Endodermal cell (in vitro differentiated cells): ENCODE measurements at regions not wholly inside any gene's neighbourhood (a gene's known extent, or its start where the extent isn't known, plus 50 kb on each side); places are given as distances from the start of the nearest gene placed in this dataset.

Experiments
- DNase-seq: peaks from one replicate; pipeline ENCODE4 v3.0.0-alpha.2; 2017
- H3K27ac ChIP-seq: 2 replicates; pipeline ENCODE4 v1.5.1; 2013; ENCODE audit warnings: mild to moderate bottlenecking, low read depth, low read length, moderate library complexity
- H3K27me3 ChIP-seq: 2 replicates; pipeline ENCODE4 v1.6.1; 2013; ENCODE audit warnings: mild to moderate bottlenecking, low read length, moderate library complexity; ENCODE audit not compliant: insufficient read depth, control insufficient read depth, poor library complexity, severe bottlenecking
- H3K36me3 ChIP-seq: 2 replicates; pipeline ENCODE4 v1.7.0; 2013; ENCODE audit warnings: mild to moderate bottlenecking, low read length, moderate library complexity; ENCODE audit not compliant: control insufficient read depth, insufficient read depth
- H3K4me1 ChIP-seq: one replicate; pipeline ENCODE4 v1.7.0; 2013; ENCODE audit warnings: low read length; ENCODE audit not compliant: control insufficient read depth, insufficient read depth
- H3K4me3 ChIP-seq: 2 replicates; pipeline ENCODE4 v1.5.1; 2013; ENCODE audit warnings: mild to moderate bottlenecking, low read length, moderate library complexity
- H3K9ac ChIP-seq: 2 replicates; pipeline ENCODE4 v1.6.1; 2013; ENCODE audit warnings: mild to moderate bottlenecking, low read length, moderate library complexity; ENCODE audit not compliant: poor library complexity, severe bottlenecking; ENCODE audit errors: extremely low read depth
- H3K9me3 ChIP-seq: 2 replicates; pipeline ENCODE4 v1.6.1; 2013; ENCODE audit warnings: mild to moderate bottlenecking, low read length, moderate library complexity; ENCODE audit not compliant: control insufficient read depth
- H3K27ac Mint-ChIP-seq: 2 replicates; pipeline ENCODE4 v1.8.0; 2020; ENCODE audit warnings: mixed read lengths
- H3K27me3 Mint-ChIP-seq: 2 replicates; pipeline ENCODE4 v1.8.0; 2021; ENCODE audit warnings: mild to moderate bottlenecking, mixed read lengths; ENCODE audit not compliant: insufficient read depth
- H3K36me3 Mint-ChIP-seq: 2 replicates; pipeline ENCODE4 v1.8.0; 2020; ENCODE audit warnings: low read depth, mixed read lengths
- H3K4me1 Mint-ChIP-seq: 2 replicates; pipeline ENCODE4 v1.8.0; 2020; ENCODE audit warnings: mixed read lengths
- H3K4me3 Mint-ChIP-seq: 2 replicates; pipeline ENCODE4 v1.8.0; 2020; ENCODE audit warnings: mild to moderate bottlenecking, moderate library complexity, mixed read lengths
- H3K9me3 Mint-ChIP-seq: 2 replicates; pipeline ENCODE4 v1.8.0; 2020; ENCODE audit warnings: mild to moderate bottlenecking, mixed read lengths
- WGBS, 2 experiments: methylation state at CpG; one replicate each; pipeline versions ENCODE4 v1.1.5 to v1.1.7; 2013; ENCODE audit warnings: missing lambda C conversion rate in 2 of 2, mixed read lengths in 1 of 2; ENCODE audit not compliant: insufficient coverage in 1 of 2, insufficient read length in 1 of 2; 5-methylcytosine and 5-hydroxymethylcytosine counted together
- TF ChIP-seq, protein P1 (sequence below): fragments of 200-600 bp; sonication (generic); conservative IDR thresholded peaks from 2 replicates; pipeline ENCODE4 v1.5.0; 2021; ENCODE audit warnings: antibody characterized with exemption, mild to moderate bottlenecking

DNA sequence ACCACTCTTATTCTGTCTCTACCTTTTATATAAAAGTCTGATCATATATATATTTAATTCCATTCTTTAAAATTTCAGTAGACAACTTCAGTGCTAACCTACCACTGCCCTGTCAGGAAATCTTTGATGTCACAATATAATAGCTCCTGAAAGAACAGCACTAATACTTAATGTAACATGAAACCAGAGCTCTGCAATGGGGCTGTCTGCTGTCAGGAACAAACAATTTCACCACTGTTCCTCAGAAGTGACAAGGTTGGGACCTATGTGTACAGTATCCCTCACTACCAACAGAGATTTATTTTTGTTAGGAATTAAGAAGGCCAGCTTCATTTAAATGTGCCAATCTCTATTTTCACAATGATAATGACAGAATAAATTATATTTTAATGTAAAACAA, 165.5 kb upstream of the C11orf58 start:
- DNase-seq: no peak
- Mint-ChIP-seq H3K9me3 (no peaks in the 10 kb centered on the region), H3K4me3 (no peak overlapping the region), H3K27ac (no peak overlapping the region), H3K36me3 (no peaks in the 10 kb centered on the region), H3K27me3 (peaks cover 2% of the 10 kb centered on the region), H3K4me1 (no peaks in the 10 kb centered on the region)
- Histone ChIP-seq H3K9me3 (no peaks in the 10 kb centered on the region), H3K27me3 (no peaks in the 10 kb centered on the region), H3K9ac (no peak overlapping the region), H3K27ac (no peak overlapping the region), H3K4me1 (no peaks in the 10 kb centered on the region), H3K36me3 (no peaks in the 10 kb centered on the region), H3K4me3 (no peak overlapping the region)
- TF ChIP-seq, protein P1, sequence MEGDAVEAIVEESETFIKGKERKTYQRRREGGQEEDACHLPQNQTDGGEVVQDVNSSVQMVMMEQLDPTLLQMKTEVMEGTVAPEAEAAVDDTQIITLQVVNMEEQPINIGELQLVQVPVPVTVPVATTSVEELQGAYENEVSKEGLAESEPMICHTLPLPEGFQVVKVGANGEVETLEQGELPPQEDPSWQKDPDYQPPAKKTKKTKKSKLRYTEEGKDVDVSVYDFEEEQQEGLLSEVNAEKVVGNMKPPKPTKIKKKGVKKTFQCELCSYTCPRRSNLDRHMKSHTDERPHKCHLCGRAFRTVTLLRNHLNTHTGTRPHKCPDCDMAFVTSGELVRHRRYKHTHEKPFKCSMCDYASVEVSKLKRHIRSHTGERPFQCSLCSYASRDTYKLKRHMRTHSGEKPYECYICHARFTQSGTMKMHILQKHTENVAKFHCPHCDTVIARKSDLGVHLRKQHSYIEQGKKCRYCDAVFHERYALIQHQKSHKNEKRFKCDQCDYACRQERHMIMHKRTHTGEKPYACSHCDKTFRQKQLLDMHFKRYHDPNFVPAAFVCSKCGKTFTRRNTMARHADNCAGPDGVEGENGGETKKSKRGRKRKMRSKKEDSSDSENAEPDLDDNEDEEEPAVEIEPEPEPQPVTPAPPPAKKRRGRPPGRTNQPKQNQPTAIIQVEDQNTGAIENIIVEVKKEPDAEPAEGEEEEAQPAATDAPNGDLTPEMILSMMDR: no peak

DNA sequence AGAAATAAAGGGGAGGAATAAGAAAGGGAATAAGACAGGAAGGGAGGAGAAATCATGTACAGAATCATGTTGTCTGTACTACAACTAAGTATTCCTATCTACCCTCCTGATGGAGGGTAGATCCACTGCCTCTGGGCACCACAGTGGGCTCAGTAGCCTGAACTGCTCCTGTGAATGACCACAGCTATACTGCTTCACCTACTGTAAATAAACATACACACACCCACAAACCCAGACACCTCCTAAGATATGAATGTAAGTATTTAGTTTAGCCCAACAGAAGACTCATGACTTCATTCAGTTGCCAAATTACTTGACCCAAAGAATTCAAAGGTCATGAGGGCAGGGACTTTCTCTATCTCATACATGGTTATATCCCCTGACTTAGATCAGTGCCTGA, 177.3 kb upstream of the C11orf58 start:
- TF ChIP-seq, protein P1: no peak
- Histone ChIP-seq H3K4me1 (no peaks in the 10 kb centered on the region), H3K9ac (no peak overlapping the region), H3K27ac (no peak overlapping the region), H3K27me3 (no peaks in the 10 kb centered on the region), H3K36me3 (no peaks in the 10 kb centered on the region), H3K4me3 (no peak overlapping the region), H3K9me3 (no peaks in the 10 kb centered on the region)
- H3K4me1 Mint-ChIP-seq: no peaks in the 10 kb centered on the region
- no peak overlapping the region for H3K27ac Mint-ChIP-seq
- H3K4me3 Mint-ChIP-seq: no peak overlapping the region
- H3K36me3 Mint-ChIP-seq: no peaks in the 10 kb centered on the region
- H3K9me3 Mint-ChIP-seq: no peaks in the 10 kb centered on the region
- DNase-seq: no peak
- peaks cover 9% of the 10 kb centered on the region for H3K27me3 Mint-ChIP-seq

DNA sequence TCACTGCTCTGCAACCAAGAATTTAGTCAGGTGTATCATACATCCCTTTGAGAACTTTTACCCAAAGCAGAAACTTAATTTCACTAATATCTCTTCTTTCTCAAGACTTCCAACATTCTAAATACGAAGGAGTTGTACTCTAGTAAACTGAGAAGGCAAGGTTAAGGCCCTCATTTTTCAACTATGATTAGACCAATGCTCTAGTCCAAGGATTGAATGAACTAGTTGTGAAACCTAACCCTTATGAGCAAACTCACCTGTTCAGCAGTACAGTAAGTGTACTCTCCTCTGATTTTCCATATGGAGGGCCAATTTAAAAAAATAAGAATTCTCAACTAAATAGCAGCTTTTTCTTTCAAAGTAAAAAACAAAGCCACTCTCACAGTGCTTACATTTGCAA, 180.0 kb upstream of the C11orf58 start:
- H3K4me3 ChIP-seq: no peak overlapping the region
- Mint-ChIP-seq H3K36me3 (no peaks in the 10 kb centered on the region), H3K27me3 (peaks cover 9% of the 10 kb centered on the region), H3K27ac (no peak overlapping the region), H3K4me1 (no peaks in the 10 kb centered on the region), H3K4me3 (no peak overlapping the region), H3K9me3 (no peaks in the 10 kb centered on the region)
- H3K4me1 ChIP-seq: no peaks in the 10 kb centered on the region
- DNase-seq: no peak
- no peaks in the 10 kb centered on the region for H3K27me3 ChIP-seq
- no peaks in the 10 kb centered on the region for H3K36me3 ChIP-seq
- TF ChIP-seq, protein P1: no peak
- 80 to 90% methylated on average over 1 of the region's 1 CpG for WGBS, 2 experiments
- no peaks in the 10 kb centered on the region for H3K9me3 ChIP-seq
- H3K9ac ChIP-seq: no peak overlapping the region
- no peak overlapping the region for H3K27ac ChIP-seq
